Fibroblast of lung (primary cell): ENCODE measurements at regions not wholly inside any gene's neighbourhood (a gene's known extent, or its start where the extent isn't known, plus 50 kb on each side); places are given as distances from the start of the nearest gene placed in this dataset.

Experiments used
- DNase-seq, 2 donors: peaks; one replicate each; pipeline versions ENCODE4 v3.0.0 to v3.0.0-alpha.2; 2010; ENCODE audit warnings: low read depth in 2 of 2
- H2AFZ ChIP-seq: 2 replicates; pipeline ENCODE4 v1.5.1; 2012; ENCODE audit warnings: low read length, control low read depth, inconsistent platforms
- H3K27ac ChIP-seq: 2 replicates; pipeline ENCODE4 v1.5.1; 2011; ENCODE audit warnings: low read length, control low read depth; ENCODE audit not compliant: insufficient read depth
- H3K27me3 ChIP-seq: 2 replicates; pipeline ENCODE4 v1.5.1; 2011; ENCODE audit warnings: mild to moderate bottlenecking, low read length; ENCODE audit not compliant: control insufficient read depth, insufficient read depth
- H3K36me3 ChIP-seq: 2 replicates; pipeline ENCODE4 v1.5.1; 2011; ENCODE audit warnings: low read length; ENCODE audit not compliant: control insufficient read depth, insufficient read depth
- H3K4me1 ChIP-seq: 2 replicates; pipeline ENCODE4 v1.5.1; 2011; ENCODE audit warnings: low read length; ENCODE audit not compliant: control insufficient read depth, insufficient read depth; ENCODE audit errors: extremely low read depth
- H3K4me2 ChIP-seq: 2 replicates; pipeline ENCODE4 v1.5.1; 2011; ENCODE audit warnings: low read length, control low read depth; ENCODE audit not compliant: insufficient read depth; ENCODE audit errors: extremely low read depth
- H3K4me3 ChIP-seq, 4 experiments: fragments of 200-600 bp in 1 of 4; sonication (generic) in 1 of 4; replicated peaks in 1 of 4; 2 replicates each; pipeline ENCODE4 v1.5.1; 2011 to 2016; ENCODE audit warnings: low read length in 4 of 4, low read depth in 3 of 4, mild to moderate bottlenecking in 3 of 4, control low read depth in 2 of 4, inconsistent platforms in 1 of 4, mixed read lengths in 1 of 4; ENCODE audit not compliant: insufficient read depth in 1 of 4; ENCODE audit errors: control extremely low read depth in 1 of 4
- H3K79me2 ChIP-seq: 2 replicates; pipeline ENCODE4 v1.5.1; 2012; ENCODE audit warnings: mild to moderate bottlenecking, low read length, inconsistent platforms; ENCODE audit not compliant: control insufficient read depth, insufficient read depth
- H3K9ac ChIP-seq: 2 replicates; pipeline ENCODE4 v1.5.1; 2011; ENCODE audit warnings: mild to moderate bottlenecking, low read length, control low read depth; ENCODE audit not compliant: insufficient read depth
- H3K9me3 ChIP-seq: 2 replicates; pipeline ENCODE4 v1.5.1; 2012; ENCODE audit warnings: low read depth, low read length; ENCODE audit not compliant: control insufficient read depth, insufficient read depth
- H4K20me1 ChIP-seq: 2 replicates; pipeline ENCODE4 v1.5.1; 2011; ENCODE audit warnings: low read length; ENCODE audit not compliant: control insufficient read depth, insufficient read depth; ENCODE audit errors: extremely low read depth
- EZH2 ChIP-seq: IDR thresholded peaks from 2 replicates; pipeline ENCODE4 v1.5.1; 2012; ENCODE audit warnings: low read length, control low read depth, mild to moderate bottlenecking; ENCODE audit errors: missing control alignments
- TF ChIP-seq, protein P1 (sequence below), 2 donors: IDR thresholded peaks in 1 of 2; conservative IDR thresholded peaks in 1 of 2; 1 replicate in 1 of 2; 2 replicates in 1 of 2; pipeline ENCODE4 v1.5.1; 2011 to 2012; ENCODE audit warnings: low read length in 2 of 2, control low read depth in 1 of 2, inconsistent platforms in 1 of 2, low read depth in 1 of 2, mild to moderate bottlenecking in 1 of 2

DNA sequence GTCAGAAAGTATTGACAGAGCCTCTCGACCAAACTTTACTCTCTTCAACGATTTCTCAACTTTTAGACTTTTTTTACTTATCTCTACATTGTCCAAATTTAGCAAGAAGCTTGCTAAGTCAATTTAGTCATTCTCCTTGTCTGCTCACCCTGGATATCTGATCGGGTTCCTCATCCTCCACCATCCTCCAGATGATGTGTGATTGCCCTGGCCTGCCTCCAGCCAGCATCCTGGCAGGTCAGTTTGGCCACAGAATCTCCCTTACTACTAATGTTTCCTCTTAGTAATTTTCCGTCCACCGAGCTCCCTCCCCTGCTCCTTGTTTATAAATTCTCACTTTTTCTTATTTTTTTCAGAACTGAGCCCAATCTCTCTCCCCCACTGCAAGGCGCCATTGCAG, 167.9 kb upstream of the ZFP42 start:
- H3K9ac ChIP-seq: no peak overlapping the region
- H3K4me3 ChIP-seq: no peak overlapping the region
- no peaks in the 10 kb centered on the region for H4K20me1 ChIP-seq
- no peak overlapping the region for H3K4me2 ChIP-seq
- no peak for DNase-seq
- TF ChIP-seq EZH2: no peak
- TF ChIP-seq, protein P1, sequence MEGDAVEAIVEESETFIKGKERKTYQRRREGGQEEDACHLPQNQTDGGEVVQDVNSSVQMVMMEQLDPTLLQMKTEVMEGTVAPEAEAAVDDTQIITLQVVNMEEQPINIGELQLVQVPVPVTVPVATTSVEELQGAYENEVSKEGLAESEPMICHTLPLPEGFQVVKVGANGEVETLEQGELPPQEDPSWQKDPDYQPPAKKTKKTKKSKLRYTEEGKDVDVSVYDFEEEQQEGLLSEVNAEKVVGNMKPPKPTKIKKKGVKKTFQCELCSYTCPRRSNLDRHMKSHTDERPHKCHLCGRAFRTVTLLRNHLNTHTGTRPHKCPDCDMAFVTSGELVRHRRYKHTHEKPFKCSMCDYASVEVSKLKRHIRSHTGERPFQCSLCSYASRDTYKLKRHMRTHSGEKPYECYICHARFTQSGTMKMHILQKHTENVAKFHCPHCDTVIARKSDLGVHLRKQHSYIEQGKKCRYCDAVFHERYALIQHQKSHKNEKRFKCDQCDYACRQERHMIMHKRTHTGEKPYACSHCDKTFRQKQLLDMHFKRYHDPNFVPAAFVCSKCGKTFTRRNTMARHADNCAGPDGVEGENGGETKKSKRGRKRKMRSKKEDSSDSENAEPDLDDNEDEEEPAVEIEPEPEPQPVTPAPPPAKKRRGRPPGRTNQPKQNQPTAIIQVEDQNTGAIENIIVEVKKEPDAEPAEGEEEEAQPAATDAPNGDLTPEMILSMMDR (conservative IDR thresholded peaks at IDR 0.05 in 1 of 2, IDR thresholded peaks at IDR 0.05 in 1 of 2; ENCODE audit: low read depth in 1 of 2, low read length in 2 of 2): no peak
- no peaks in the 10 kb centered on the region for H3K4me1 ChIP-seq
- H3K27me3 ChIP-seq: no peaks in the 10 kb centered on the region
- no peak overlapping the region for H3K27ac ChIP-seq
- H3K79me2 ChIP-seq: no peaks in the 10 kb centered on the region
- H2AFZ ChIP-seq: no peak overlapping the region
- H3K36me3 ChIP-seq: no peaks in the 10 kb centered on the region
- H3K9me3 ChIP-seq: no peaks in the 10 kb centered on the region

DNA sequence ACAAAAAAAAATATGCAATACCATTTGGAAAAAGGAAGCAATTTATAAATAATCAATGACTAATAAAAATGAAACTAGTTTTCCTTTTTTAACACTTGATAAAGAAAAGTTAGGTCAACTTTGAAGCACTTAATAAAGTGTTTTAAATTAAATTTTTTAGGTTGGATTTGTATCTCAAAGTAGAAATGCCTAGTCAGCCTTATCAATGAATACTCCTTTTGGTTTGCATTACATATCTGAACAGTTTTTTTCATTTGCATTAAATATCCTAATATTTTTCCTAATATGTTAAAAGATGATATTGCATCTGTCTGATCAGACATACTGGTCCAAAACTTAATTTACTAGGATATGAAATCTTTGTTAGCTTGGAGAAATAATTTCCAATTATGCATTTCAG, 155.8 kb upstream of the ZFP42 start:
- no peak for DNase-seq
- Histone ChIP-seq H3K36me3 (no peaks in the 10 kb centered on the region), H3K27me3 (no peaks in the 10 kb centered on the region), H2AFZ (no peak overlapping the region), H3K4me2 (no peak overlapping the region), H3K9ac (no peak overlapping the region), H3K27ac (no peak overlapping the region), H3K9me3 (no peaks in the 10 kb centered on the region), H3K4me3 (no peak overlapping the region), H3K4me1 (no peaks in the 10 kb centered on the region), H3K79me2 (no peaks in the 10 kb centered on the region), H4K20me1 (no peaks in the 10 kb centered on the region)
- TF ChIP-seq, protein P1 (conservative IDR thresholded peaks at IDR 0.05 in 1 of 2, IDR thresholded peaks at IDR 0.05 in 1 of 2; ENCODE audit: low read depth in 1 of 2, low read length in 2 of 2): no peak
- no peak for TF ChIP-seq EZH2

DNA sequence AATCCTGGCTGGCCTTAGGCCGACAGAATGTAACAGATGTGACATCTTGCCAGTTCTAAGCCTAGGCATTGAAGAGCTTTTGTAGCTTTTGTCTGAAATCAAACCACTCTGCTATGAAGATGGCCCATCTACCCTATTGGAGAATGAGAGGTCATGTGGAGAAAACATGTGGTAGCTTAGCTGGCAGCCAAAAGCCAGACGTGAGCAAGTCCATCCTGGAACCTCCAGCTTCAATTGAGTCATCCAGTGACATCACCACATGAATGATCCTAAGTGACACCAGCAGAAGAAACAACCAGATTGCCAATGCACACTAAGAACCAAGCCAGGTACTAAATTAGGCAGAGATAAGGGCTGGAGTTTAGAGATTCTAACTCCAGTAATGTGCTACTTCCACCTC, 154.8 kb upstream of the ZFP42 start:
- Histone ChIP-seq H2AFZ (no peak overlapping the region), H3K79me2 (no peaks in the 10 kb centered on the region), H4K20me1 (no peaks in the 10 kb centered on the region), H3K4me1 (no peaks in the 10 kb centered on the region), H3K9ac (no peak overlapping the region), H3K27me3 (no peaks in the 10 kb centered on the region), H3K9me3 (no peaks in the 10 kb centered on the region), H3K27ac (no peak overlapping the region), H3K4me3 (no peak overlapping the region), H3K4me2 (no peak overlapping the region), H3K36me3 (no peaks in the 10 kb centered on the region)
- no peak for TF ChIP-seq EZH2
- TF ChIP-seq, protein P1 (conservative IDR thresholded peaks at IDR 0.05 in 1 of 2, IDR thresholded peaks at IDR 0.05 in 1 of 2; ENCODE audit: low read depth in 1 of 2, low read length in 2 of 2): no peak
- DNase-seq: peak in 1 of 2 donors; percentile 4
